ENCODE measurements at regions not wholly inside any gene's neighbourhood (a gene's known extent, or its start where the extent isn't known, plus 50 kb on each side); places are given as distances from the start of the nearest gene placed in this dataset.
A peak's percentile ranks its signal among the peaks of the same experiment; 100 is the strongest.

GRCh38 chr2:225867071-225867470 lies 467.6 kb downstream of the NYAP2 start:
- TF ChIP-seq, protein P1, sequence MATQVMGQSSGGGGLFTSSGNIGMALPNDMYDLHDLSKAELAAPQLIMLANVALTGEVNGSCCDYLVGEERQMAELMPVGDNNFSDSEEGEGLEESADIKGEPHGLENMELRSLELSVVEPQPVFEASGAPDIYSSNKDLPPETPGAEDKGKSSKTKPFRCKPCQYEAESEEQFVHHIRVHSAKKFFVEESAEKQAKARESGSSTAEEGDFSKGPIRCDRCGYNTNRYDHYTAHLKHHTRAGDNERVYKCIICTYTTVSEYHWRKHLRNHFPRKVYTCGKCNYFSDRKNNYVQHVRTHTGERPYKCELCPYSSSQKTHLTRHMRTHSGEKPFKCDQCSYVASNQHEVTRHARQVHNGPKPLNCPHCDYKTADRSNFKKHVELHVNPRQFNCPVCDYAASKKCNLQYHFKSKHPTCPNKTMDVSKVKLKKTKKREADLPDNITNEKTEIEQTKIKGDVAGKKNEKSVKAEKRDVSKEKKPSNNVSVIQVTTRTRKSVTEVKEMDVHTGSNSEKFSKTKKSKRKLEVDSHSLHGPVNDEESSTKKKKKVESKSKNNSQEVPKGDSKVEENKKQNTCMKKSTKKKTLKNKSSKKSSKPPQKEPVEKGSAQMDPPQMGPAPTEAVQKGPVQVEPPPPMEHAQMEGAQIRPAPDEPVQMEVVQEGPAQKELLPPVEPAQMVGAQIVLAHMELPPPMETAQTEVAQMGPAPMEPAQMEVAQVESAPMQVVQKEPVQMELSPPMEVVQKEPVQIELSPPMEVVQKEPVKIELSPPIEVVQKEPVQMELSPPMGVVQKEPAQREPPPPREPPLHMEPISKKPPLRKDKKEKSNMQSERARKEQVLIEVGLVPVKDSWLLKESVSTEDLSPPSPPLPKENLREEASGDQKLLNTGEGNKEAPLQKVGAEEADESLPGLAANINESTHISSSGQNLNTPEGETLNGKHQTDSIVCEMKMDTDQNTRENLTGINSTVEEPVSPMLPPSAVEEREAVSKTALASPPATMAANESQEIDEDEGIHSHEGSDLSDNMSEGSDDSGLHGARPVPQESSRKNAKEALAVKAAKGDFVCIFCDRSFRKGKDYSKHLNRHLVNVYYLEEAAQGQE (IDR thresholded peaks at IDR 0.05; ENCODE audit: insufficient replicate concordance, low read depth), result no peak
- TF ChIP-seq GABPA (IDR thresholded peaks at IDR 0.05; ENCODE audit: low read depth), result no peak
- no peak for TF ChIP-seq CTCF (IDR thresholded peaks at IDR 0.05; ENCODE audit: insufficient read depth, low read length)
- no peak for TF ChIP-seq SPI1 (IDR thresholded peaks at IDR 0.05; ENCODE audit: borderline replicate concordance, low read depth)
- no peak for TF ChIP-seq POLR2AphosphoS5 (IDR thresholded peaks at IDR 0.05; ENCODE audit: low read depth)
- no peaks in the 10 kb centered on the region for H3K27me3 ChIP-seq (ENCODE audit: insufficient read depth, poor library complexity, severe bottlenecking)
- H3K4me3 ChIP-seq (replicated peaks; ENCODE audit: insufficient read depth, low read length), result no peak overlapping the region
- DNase-seq (ENCODE audit: low read depth in 1 of 2, low spot score in 1 of 2), result no peak
- no peak overlapping the region for H3K27ac ChIP-seq (replicated peaks)

DNA sequence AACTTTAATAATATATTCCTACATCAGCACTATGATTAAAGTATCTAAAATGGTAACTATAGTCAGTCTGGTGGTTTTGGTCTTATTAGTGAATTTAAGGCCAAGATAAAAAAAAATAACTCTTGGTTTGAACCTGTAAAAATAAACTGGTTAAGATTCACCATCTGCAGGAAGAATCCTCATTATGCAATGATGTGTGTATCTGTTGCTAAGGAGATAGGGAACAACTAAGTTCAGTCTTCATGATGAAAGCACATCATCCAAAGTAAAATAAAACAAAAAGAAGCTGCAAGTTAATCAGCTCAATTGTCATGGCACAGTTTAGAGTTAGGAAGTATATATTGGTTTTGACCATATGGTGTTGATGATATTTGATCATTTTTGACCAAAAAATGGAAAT lies 466.0 kb downstream of the NYAP2 start:
- H3K4me3 ChIP-seq (replicated peaks; ENCODE audit: insufficient read depth, low read length), result no peak overlapping the region
- H3K27ac ChIP-seq (replicated peaks), result no peak overlapping the region
- no peaks in the 10 kb centered on the region for H3K27me3 ChIP-seq (ENCODE audit: insufficient read depth, poor library complexity, severe bottlenecking)
- peak in 1 of 2 experiments; percentile 7 for DNase-seq (ENCODE audit: low read depth in 1 of 2, low spot score in 1 of 2)
- TF ChIP-seq GABPA (IDR thresholded peaks at IDR 0.05; ENCODE audit: low read depth) (no peak), CTCF (IDR thresholded peaks at IDR 0.05; ENCODE audit: insufficient read depth, low read length) (no peak), SPI1 (IDR thresholded peaks at IDR 0.05; ENCODE audit: borderline replicate concordance, low read depth) (no peak), POLR2AphosphoS5 (IDR thresholded peaks at IDR 0.05; ENCODE audit: low read depth) (no peak)
- TF ChIP-seq, protein P1 (IDR thresholded peaks at IDR 0.05; ENCODE audit: insufficient replicate concordance, low read depth), result no peak

DNA sequence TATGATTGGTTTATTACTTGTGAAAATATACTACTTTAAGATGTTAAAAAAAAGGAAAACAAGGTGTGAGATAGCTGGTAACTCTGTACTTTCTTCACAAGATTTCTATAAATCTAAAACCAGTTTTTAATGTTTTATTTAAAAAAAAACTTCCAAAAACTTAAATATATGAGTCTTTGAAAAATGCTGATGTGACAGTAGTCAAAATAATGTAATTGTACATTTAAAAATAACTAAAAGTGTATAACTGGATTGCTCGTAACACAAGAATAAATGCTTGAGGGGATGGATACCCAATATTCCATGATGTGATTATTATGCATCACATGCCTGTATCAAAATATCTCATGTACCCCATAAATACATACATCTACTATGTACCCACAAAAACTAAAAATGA lies 464.9 kb downstream of the NYAP2 start:
- H3K4me3 ChIP-seq (replicated peaks; ENCODE audit: insufficient read depth, low read length), result no peak overlapping the region
- H3K27me3 ChIP-seq (ENCODE audit: insufficient read depth, poor library complexity, severe bottlenecking), result no peaks in the 10 kb centered on the region
- DNase-seq (ENCODE audit: low read depth in 1 of 2, low spot score in 1 of 2), result no peak
- no peak overlapping the region for H3K27ac ChIP-seq (replicated peaks)
- TF ChIP-seq, protein P1 (IDR thresholded peaks at IDR 0.05; ENCODE audit: insufficient replicate concordance, low read depth), result no peak
- TF ChIP-seq SPI1 (IDR thresholded peaks at IDR 0.05; ENCODE audit: borderline replicate concordance, low read depth), result no peak

DNA sequence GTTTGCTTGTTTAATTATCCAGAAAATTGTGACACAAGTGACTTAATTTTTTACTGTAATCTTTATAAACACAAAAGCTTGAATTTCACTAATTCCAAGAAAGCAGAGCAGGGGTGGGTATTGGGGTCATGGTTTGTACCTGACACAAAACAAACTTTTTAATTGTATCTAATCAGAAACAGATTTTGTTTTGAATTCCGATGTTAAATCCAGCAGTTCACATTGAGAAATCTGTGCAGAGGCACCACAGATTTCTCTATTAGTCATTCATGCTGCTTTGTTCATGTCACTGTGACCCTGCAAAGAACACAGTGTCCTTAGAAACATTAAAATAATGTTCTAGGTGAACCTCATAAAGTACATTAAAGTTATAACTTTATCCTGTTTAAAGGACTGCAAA lies 443.4 kb downstream of the NYAP2 start:
- Histone ChIP-seq H3K4me3 (replicated peaks; ENCODE audit: insufficient read depth, low read length) (no peak overlapping the region), H3K27ac (replicated peaks) (no peak overlapping the region), H3K27me3 (ENCODE audit: insufficient read depth, poor library complexity, severe bottlenecking) (no peaks in the 10 kb centered on the region)
- DNase-seq (ENCODE audit: low read depth in 1 of 2, low spot score in 1 of 2), result no peak
- TF ChIP-seq POLR2AphosphoS5 (IDR thresholded peaks at IDR 0.05; ENCODE audit: low read depth) (no peak), SPI1 (IDR thresholded peaks at IDR 0.05; ENCODE audit: borderline replicate concordance, low read depth) (no peak), GABPA (IDR thresholded peaks at IDR 0.05; ENCODE audit: low read depth) (no peak), CTCF (IDR thresholded peaks at IDR 0.05; ENCODE audit: insufficient read depth, low read length) (no peak)
- TF ChIP-seq, protein P1 (IDR thresholded peaks at IDR 0.05; ENCODE audit: insufficient replicate concordance, low read depth), result no peak
